ENCODE measurements at regions not wholly inside any gene's neighbourhood (a gene's known extent, or its start where the extent isn't known, plus 50 kb on each side); places are given as distances from the start of the nearest gene placed in this dataset.

GRCh38 chr13:63094717-63095116, 1679.1 kb upstream of the PCDH20 start:
- Mint-ChIP-seq H3K4me3 (no peak overlapping the region), H3K27ac (no peak overlapping the region), H3K27me3 (ENCODE audit: insufficient read depth, low read depth, poor library complexity) (no peaks in the 10 kb centered on the region), H3K36me3 (ENCODE audit: low read depth) (peaks cover 4% of the 10 kb centered on the region), H3K9me3 (peaks cover 3% of the 10 kb centered on the region), H3K4me1 (peaks cover 6% of the 10 kb centered on the region)
- Histone ChIP-seq H2AFZ (no peak overlapping the region), H3K9me2 (ENCODE audit: insufficient read depth) (no peaks in the 10 kb centered on the region), H3K27me3 (ENCODE audit: insufficient read depth) (no peaks in the 10 kb centered on the region), H3K79me2 (replicated peaks; ENCODE audit: insufficient read depth) (no peaks in the 10 kb centered on the region), H3K4me2 (no peak overlapping the region), H3K4me1 (ENCODE audit: insufficient read depth) (no peaks in the 10 kb centered on the region; the same call in 1 of the 2 replicates), H3K36me3 (ENCODE audit: insufficient read depth) (no peaks in the 10 kb centered on the region), H3F3A (replicated peaks; ENCODE audit: low read depth) (no peaks in the 10 kb centered on the region), H3K4me3 (no peak overlapping the region), H3K27ac (ENCODE audit: low read depth) (no peak overlapping the region), H4K20me1 (replicated peaks; ENCODE audit: insufficient read depth) (no peaks in the 10 kb centered on the region)
- TF ChIP-seq STAT1 (IDR thresholded peaks at IDR 0.05; ENCODE audit: unreplicated experiment), result no peak
- no peak for TF ChIP-seq EZH2 (IDR thresholded peaks at IDR 0.05; ENCODE audit: low read depth, unreplicated experiment)
- no peak for TF ChIP-seq EZH2phosphoT487 (IDR thresholded peaks at IDR 0.05; ENCODE audit: unreplicated experiment)
- TF ChIP-seq ZNF331 (CRISPR knock-in tag; IDR thresholded peaks at IDR 0.05; ENCODE audit: low read depth), result no peak
- TF ChIP-seq CTCF (conservative IDR thresholded peaks at IDR 0.05; ENCODE audit: low read depth in 2 of 2), result no peak
- no peak for TF ChIP-seq ETS1 (IDR thresholded peaks at IDR 0.05)
- no peak for TF ChIP-seq ZNF462 (CRISPR knock-in tag; IDR thresholded peaks at IDR 0.05)
- no peak for TF ChIP-seq JUNB (IDR thresholded peaks at IDR 0.05; ENCODE audit: unreplicated experiment)
- no peak for TF ChIP-seq POLR2AphosphoS5 (IDR thresholded peaks at IDR 0.05; ENCODE audit: low read depth)
- TF ChIP-seq CREB1 (CRISPR knock-in tag; IDR thresholded peaks at IDR 0.05; ENCODE audit: low read depth), result no peak
- TF ChIP-seq NANOG (IDR thresholded peaks at IDR 0.05; ENCODE audit: borderline replicate concordance), result no peak
- no peak for TF ChIP-seq ZNF114 (CRISPR knock-in tag; IDR thresholded peaks at IDR 0.05)
- ATAC-seq, result no peak
- DNase-seq (ENCODE audit: low spot score), result no peak

All from GM23338 (cell line).